SH-SY5Y (cell line): ENCODE measurements at regions not wholly inside any gene's neighbourhood (a gene's known extent, or its start where the extent isn't known, plus 50 kb on each side); places are given as distances from the start of the nearest gene placed in this dataset.

Source experiments
- GATA2 ChIP-seq: IDR thresholded peaks from 2 replicates; pipeline ENCODE4 v1.6.1; 2011; ENCODE audit warnings: mild to moderate bottlenecking, low read depth, low read length
- GATA3 ChIP-seq: IDR thresholded peaks from 2 replicates; pipeline ENCODE4 v1.6.1; 2011; ENCODE audit warnings: low read depth, mild to moderate bottlenecking, low read length, moderate library complexity

DNA sequence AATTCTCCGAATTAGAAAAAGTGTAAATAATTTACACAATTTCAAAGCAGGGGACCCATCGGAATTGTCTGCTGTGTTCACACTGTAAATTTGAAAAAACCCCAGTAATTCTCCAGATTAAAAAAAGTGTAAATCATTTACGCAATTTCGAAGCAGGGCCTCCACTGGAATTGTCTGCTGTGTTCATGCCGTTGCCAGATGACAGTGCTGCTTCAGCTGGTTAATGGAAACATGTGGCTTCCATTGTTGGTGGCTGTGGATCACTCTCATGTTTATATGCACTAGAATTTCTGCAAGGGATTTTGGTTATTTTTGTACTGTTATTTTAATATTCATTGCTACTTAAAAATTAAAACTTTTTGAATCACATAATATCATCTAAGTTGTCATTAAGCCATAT, 88.8 kb upstream of the ELMO1 start:
- TF ChIP-seq GATA3: no peak
- no peak for TF ChIP-seq GATA2
